Stomach (tissue), 4 donors: ENCODE measurements at regions not wholly inside any gene's neighbourhood (a gene's known extent, or its start where the extent isn't known, plus 50 kb on each side); places are given as distances from the start of the nearest gene placed in this dataset.

Source experiments
- CTCF ChIP-seq, 7 experiments: fragments of 450-650 bp in 4 of 7; fragments of 200-600 bp in 3 of 7; sonication (generic) in 3 of 7; IDR thresholded peaks; one replicate each; pipeline ENCODE4 v1.5.1; 2016 to 2019; ENCODE audit warnings: antibody characterized with exemption in 7 of 7, control low read depth in 2 of 7, mild to moderate bottlenecking in 1 of 7
- EP300 ChIP-seq: sonication (generic); formaldehyde crosslinking; IDR thresholded peaks from one replicate; pipeline ENCODE4 v1.6.1; 2017; ENCODE audit warnings: antibody characterized with exemption
- POLR2A ChIP-seq, 4 donors: fragments of 450-650 bp; IDR thresholded peaks; one replicate each; pipeline ENCODE4 v1.6.1; 2016; ENCODE audit warnings: antibody characterized with exemption in 4 of 4, control low read depth in 2 of 4, mild to moderate bottlenecking in 1 of 4, moderate library complexity in 1 of 4
- POLR2AphosphoS5 ChIP-seq, 3 donors: sonication (generic); formaldehyde crosslinking; IDR thresholded peaks; one replicate each; pipeline ENCODE4 v1.6.1; 2016; ENCODE audit warnings: antibody characterized with exemption in 3 of 3

DNA sequence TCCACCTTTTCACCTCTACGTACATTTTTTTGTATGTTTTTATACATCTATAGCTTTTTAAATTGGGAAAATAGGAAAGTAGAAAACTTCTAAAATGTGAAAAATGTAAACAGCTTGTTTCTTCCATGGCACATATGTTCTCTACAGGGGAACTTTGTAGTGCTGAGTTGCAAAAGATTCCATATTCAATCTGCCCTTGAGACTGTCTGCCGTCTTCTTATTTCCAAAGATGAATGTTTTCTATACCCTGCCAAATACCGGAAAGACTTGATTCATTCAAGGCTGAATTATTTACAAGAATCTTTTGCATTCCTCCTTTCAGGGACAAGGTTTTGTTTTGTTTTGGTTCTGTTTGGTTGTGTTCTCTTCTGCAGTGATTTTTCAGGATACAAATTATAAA lies 1334.5 kb upstream of the ADGRL4 start:
- no peak for TF ChIP-seq CTCF (IDR thresholded peaks at IDR 0.05)
- TF ChIP-seq POLR2A (IDR thresholded peaks at IDR 0.05): no peak
- TF ChIP-seq POLR2AphosphoS5 (IDR thresholded peaks at IDR 0.05): no peak
- no peak for TF ChIP-seq EP300
